Mucosa of descending colon (tissue), 3 donors: ENCODE measurements at regions not wholly inside any gene's neighbourhood (a gene's known extent, or its start where the extent isn't known, plus 50 kb on each side); places are given as distances from the start of the nearest gene placed in this dataset.

Experiments used
- ATAC-seq: fragments of 200-7000 bp; cut with Tn5 transposase; one replicate; pipeline ENCODE4 v1.9.1; 2020; ENCODE audit warnings: mild to moderate bottlenecking, moderate library complexity
- DNase-seq, 3 donors: peaks; one replicate each; pipeline ENCODE4 v3.0.0-alpha.2; 2020
- H3K36me3 ChIP-seq: fragments of 200-600 bp; one replicate; pipeline ENCODE4 v1.8.0; 2021; ENCODE audit warnings: low read depth, mild to moderate bottlenecking
- H3K4me1 ChIP-seq: fragments of 200-600 bp; one replicate; pipeline ENCODE4 v1.8.0; 2021; ENCODE audit warnings: low read depth, mild to moderate bottlenecking
- H3K4me3 ChIP-seq: fragments of 200-600 bp; one replicate; pipeline ENCODE4 v1.8.0; 2021; ENCODE audit warnings: mild to moderate bottlenecking
- H3K9me3 ChIP-seq: fragments of 200-600 bp; one replicate; pipeline ENCODE4 v1.8.0; 2021; ENCODE audit warnings: mild to moderate bottlenecking
- intact Hi-C, 2 donors: fragments of 100-400 bp; cut with DNase I in 1 of 2; cut with micrococcal nuclease in 1 of 2; formaldehyde crosslinking; loops; one replicate each; pipeline versions ENCODE4 v1.11.0 to v1.11.1; 2022; cut with DNase I, micrococcal nuclease
- TF ChIP-seq, protein P1 (sequence below): fragments of 200-600 bp; IDR thresholded peaks from one replicate; pipeline ENCODE4 v1.8.0; 2022; ENCODE audit warnings: antibody characterized with exemption, mild to moderate bottlenecking
- donor health status: DM: no; HTN: no; CAD: no; lungs with moderate emphysema.
- donor health status: DM: no; HTN: no; CAD: no.
- donor health status: DM: no; HTN: yes; CAD: no.

DNA sequence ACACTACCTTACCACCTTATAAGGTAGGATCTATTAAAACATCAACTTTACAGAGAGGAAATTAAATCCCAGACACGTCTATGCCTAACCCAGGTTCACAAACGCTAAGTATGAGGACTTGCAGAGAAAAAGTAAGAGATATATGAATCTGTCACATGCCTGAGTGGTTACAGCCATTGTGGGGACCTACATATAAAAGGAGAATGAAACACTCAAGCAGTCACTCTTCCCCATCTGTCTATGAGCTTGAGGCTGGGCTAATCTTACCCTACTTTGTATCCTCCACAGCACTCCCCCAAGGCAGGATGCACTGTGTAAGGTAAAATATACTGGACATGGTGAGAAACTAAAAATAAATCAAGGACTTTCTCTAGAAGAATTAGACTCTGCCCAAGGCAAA, 339.9 kb downstream of the HNRNPD start:
- ATAC-seq, result no peak
- intact Hi-C loops, result no loop called here

GRCh38 chr4:82031376-82031927, 342.3 kb downstream of the HNRNPD start:
- DNase-seq, result no peak
- no peaks in the 10 kb centered on the region for H3K36me3 ChIP-seq
- no peak for ATAC-seq
- intact Hi-C loops, result no loop called here
- TF ChIP-seq, protein P1, sequence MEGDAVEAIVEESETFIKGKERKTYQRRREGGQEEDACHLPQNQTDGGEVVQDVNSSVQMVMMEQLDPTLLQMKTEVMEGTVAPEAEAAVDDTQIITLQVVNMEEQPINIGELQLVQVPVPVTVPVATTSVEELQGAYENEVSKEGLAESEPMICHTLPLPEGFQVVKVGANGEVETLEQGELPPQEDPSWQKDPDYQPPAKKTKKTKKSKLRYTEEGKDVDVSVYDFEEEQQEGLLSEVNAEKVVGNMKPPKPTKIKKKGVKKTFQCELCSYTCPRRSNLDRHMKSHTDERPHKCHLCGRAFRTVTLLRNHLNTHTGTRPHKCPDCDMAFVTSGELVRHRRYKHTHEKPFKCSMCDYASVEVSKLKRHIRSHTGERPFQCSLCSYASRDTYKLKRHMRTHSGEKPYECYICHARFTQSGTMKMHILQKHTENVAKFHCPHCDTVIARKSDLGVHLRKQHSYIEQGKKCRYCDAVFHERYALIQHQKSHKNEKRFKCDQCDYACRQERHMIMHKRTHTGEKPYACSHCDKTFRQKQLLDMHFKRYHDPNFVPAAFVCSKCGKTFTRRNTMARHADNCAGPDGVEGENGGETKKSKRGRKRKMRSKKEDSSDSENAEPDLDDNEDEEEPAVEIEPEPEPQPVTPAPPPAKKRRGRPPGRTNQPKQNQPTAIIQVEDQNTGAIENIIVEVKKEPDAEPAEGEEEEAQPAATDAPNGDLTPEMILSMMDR, result no peak
- no peaks in the 10 kb centered on the region for H3K4me1 ChIP-seq
- no peaks in the 10 kb centered on the region for H3K9me3 ChIP-seq
- H3K4me3 ChIP-seq, result no peak overlapping the region

More for the DNA sequence above, 339.9 kb downstream of the HNRNPD start:
- TF ChIP-seq, protein P1, result no peak
- Histone ChIP-seq H3K4me1 (no peaks in the 10 kb centered on the region), H3K4me3 (no peak overlapping the region), H3K36me3 (no peaks in the 10 kb centered on the region), H3K9me3 (no peaks in the 10 kb centered on the region)
- no peak for DNase-seq

- intact Hi-C loops, result no loop called here
- no peak overlapping the region for H3K4me3 ChIP-seq
- DNase-seq, result peak in 1 of 3 donors; percentile 13
Observed at GRCh38 chr4:82017680-82018079, 356.1 kb downstream of the HNRNPD start.

GRCh38 chr4:82005158-82005557, 368.6 kb downstream of the HNRNPD start:
- ATAC-seq (no peak), DNase-seq (no peak)
- intact Hi-C loops, result no loop called here
- TF ChIP-seq, protein P1, result no peak
- Histone ChIP-seq H3K4me3 (no peak overlapping the region), H3K9me3 (peaks cover 10% of the 10 kb centered on the region), H3K36me3 (no peaks in the 10 kb centered on the region), H3K4me1 (no peaks in the 10 kb centered on the region)

More at GRCh38 chr4:82017680-82018079, 356.1 kb downstream of the HNRNPD start:
- no peaks in the 10 kb centered on the region for H3K9me3 ChIP-seq
- no peaks in the 10 kb centered on the region for H3K36me3 ChIP-seq
- TF ChIP-seq, protein P1, result no peak
- no peak for ATAC-seq
- H3K4me1 ChIP-seq, result no peaks in the 10 kb centered on the region

DNA sequence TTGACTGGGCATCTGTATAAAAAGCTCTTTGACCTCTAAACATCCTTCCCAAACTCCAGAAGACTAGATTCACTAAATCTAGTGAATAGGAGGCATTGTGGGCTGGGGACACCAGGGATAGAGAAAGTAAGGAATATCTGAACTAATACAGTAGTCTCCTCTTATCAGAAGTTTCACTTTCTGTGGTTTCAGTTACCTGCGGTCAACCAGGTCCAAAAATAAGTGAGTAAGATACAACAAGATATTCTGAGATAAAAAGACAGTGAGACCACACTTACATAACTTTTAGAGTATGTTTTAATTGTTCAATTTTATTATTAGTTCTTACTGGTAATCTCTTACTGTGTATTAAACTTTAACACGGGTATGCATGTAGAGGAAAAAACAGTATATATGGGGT, 376.5 kb downstream of the HNRNPD start:
- no peak overlapping the region for H3K4me3 ChIP-seq
- DNase-seq (no peak), ATAC-seq (no peak)
- peaks cover 6% of the 10 kb centered on the region for H3K9me3 ChIP-seq
- TF ChIP-seq, protein P1, result no peak
- H3K4me1 ChIP-seq, result no peaks in the 10 kb centered on the region
- H3K36me3 ChIP-seq, result no peaks in the 10 kb centered on the region
- intact Hi-C loops, result no loop called here

- Histone ChIP-seq H3K4me3 (no peak overlapping the region), H3K9me3 (no peaks in the 10 kb centered on the region), H3K4me1 (no peaks in the 10 kb centered on the region), H3K36me3 (no peaks in the 10 kb centered on the region)
- ATAC-seq, result no peak
- TF ChIP-seq, protein P1, result no peak
- DNase-seq, result no peak
- intact Hi-C loops, result no loop called here
Observed at GRCh38 chr4:81990898-81991297, 382.9 kb downstream of the HNRNPD start.
